ENCODE measurements at regions not wholly inside any gene's neighbourhood (a gene's known extent, or its start where the extent isn't known, plus 50 kb on each side); places are given as distances from the start of the nearest gene placed in this dataset.

DNA sequence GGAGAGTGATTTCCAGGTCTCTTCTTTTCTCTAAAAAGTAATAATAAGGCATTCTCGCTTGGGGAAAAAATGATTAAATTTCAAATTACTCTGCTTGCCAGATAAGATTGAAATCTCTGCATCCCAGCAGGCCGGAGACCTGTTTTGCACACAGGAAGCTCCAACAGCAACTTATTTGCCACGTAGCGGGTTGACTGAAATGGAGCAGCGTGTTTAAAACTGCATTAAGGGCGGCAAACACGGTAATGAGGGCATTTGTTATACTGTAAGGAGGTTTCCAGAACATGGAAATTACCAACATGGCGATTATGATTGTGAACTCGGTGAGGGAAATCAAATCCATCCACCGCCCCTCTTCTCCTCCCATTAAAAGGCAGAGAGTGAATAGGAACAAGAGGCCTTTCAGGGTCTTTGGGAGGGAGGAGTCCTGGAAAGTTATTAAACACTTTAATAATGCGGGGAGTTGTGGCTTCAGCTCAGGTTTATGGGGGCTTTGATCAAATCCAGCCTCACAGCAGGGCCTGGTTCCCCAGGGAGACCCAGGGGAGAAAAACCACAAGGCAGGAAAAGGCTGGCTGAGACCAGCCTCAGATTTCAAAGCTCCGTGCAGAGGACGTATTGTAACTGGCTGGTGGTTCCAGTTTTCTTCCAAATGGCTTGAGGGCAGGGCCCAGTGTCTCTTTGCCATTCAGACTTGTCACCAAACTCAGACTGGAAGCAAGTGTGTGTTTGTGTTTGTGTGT, 242.3 kb downstream of the TLE3 start (continued):
- TF ChIP-seq AR (CRISPR knock-in tag; IDR thresholded peaks at IDR 0.05), result no peak
- no peak for TF ChIP-seq EMX1 (CRISPR knock-in tag; IDR thresholded peaks at IDR 0.05)
- no peak for TF ChIP-seq ZNF121 (CRISPR knock-in tag; IDR thresholded peaks at IDR 0.05)
- TF ChIP-seq, protein P1, sequence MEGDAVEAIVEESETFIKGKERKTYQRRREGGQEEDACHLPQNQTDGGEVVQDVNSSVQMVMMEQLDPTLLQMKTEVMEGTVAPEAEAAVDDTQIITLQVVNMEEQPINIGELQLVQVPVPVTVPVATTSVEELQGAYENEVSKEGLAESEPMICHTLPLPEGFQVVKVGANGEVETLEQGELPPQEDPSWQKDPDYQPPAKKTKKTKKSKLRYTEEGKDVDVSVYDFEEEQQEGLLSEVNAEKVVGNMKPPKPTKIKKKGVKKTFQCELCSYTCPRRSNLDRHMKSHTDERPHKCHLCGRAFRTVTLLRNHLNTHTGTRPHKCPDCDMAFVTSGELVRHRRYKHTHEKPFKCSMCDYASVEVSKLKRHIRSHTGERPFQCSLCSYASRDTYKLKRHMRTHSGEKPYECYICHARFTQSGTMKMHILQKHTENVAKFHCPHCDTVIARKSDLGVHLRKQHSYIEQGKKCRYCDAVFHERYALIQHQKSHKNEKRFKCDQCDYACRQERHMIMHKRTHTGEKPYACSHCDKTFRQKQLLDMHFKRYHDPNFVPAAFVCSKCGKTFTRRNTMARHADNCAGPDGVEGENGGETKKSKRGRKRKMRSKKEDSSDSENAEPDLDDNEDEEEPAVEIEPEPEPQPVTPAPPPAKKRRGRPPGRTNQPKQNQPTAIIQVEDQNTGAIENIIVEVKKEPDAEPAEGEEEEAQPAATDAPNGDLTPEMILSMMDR (IDR thresholded peaks at IDR 0.05), result no peak
- no peak for TF ChIP-seq FOXP4 (CRISPR knock-in tag; IDR thresholded peaks at IDR 0.05)
- TF ChIP-seq, protein P2, sequence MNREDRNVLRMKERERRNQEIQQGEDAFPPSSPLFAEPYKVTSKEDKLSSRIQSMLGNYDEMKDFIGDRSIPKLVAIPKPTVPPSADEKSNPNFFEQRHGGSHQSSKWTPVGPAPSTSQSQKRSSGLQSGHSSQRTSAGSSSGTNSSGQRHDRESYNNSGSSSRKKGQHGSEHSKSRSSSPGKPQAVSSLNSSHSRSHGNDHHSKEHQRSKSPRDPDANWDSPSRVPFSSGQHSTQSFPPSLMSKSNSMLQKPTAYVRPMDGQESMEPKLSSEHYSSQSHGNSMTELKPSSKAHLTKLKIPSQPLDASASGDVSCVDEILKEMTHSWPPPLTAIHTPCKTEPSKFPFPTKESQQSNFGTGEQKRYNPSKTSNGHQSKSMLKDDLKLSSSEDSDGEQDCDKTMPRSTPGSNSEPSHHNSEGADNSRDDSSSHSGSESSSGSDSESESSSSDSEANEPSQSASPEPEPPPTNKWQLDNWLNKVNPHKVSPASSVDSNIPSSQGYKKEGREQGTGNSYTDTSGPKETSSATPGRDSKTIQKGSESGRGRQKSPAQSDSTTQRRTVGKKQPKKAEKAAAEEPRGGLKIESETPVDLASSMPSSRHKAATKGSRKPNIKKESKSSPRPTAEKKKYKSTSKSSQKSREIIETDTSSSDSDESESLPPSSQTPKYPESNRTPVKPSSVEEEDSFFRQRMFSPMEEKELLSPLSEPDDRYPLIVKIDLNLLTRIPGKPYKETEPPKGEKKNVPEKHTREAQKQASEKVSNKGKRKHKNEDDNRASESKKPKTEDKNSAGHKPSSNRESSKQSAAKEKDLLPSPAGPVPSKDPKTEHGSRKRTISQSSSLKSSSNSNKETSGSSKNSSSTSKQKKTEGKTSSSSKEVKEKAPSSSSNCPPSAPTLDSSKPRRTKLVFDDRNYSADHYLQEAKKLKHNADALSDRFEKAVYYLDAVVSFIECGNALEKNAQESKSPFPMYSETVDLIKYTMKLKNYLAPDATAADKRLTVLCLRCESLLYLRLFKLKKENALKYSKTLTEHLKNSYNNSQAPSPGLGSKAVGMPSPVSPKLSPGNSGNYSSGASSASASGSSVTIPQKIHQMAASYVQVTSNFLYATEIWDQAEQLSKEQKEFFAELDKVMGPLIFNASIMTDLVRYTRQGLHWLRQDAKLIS (CRISPR knock-in tag; IDR thresholded peaks at IDR 0.05; ENCODE audit: borderline replicate concordance), result no peak
- TF ChIP-seq ELF4 (CRISPR knock-in tag; IDR thresholded peaks at IDR 0.05; ENCODE audit: low read depth), result no peak
- no peak for TF ChIP-seq NR3C1 (CRISPR knock-in tag; conservative IDR thresholded peaks at IDR 0.05; ENCODE audit: low read depth)
- no peak for TF ChIP-seq CREM (CRISPR knock-in tag; IDR thresholded peaks at IDR 0.05)
- TF ChIP-seq ARID4B (CRISPR knock-in tag; IDR thresholded peaks at IDR 0.05; ENCODE audit: borderline replicate concordance), result no peak
- TF ChIP-seq SMAD3 (CRISPR knock-in tag; IDR thresholded peaks at IDR 0.05; ENCODE audit: borderline replicate concordance), result no peak
- no peak for TF ChIP-seq NFATC4 (CRISPR knock-in tag; IDR thresholded peaks at IDR 0.05)

Data from WTC11 (cell line).